ENCODE measurements at regions not wholly inside any gene's neighbourhood (a gene's known extent, or its start where the extent isn't known, plus 50 kb on each side); places are given as distances from the start of the nearest gene placed in this dataset.

DNA sequence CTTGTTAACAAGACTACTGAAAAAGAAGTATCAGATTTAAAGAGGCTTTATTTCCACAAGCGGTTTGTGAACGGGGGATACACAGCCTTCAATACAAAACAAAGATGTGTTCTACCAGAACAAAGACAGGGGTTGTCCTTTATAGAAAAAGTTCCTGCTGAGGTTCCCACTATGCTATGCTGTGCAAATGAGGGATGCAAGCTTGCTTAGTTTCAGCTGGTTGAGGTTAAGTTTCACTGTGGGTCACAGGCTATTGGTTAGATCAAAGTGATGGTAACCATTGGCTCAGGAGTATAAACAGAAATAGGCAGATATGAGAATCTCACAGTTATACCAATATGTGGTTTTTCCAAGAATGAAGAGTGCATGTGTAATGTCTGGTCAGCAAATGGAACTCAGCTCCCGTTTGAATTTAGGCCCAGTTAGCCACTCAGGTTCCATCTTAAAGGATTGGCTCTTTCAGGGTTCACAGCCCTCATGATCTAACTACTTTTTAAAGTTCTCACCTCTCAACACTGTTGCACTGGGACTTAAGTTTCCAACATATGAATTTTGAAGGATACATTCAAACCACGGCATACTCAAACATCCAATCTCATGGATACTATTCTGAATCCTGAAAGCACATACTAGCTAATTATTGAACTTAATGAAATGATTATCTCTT is 215.4 kb upstream of the DCN start:
- H3K4me3 Mint-ChIP-seq (ENCODE audit: unreplicated experiment), result no peak overlapping the region
- H3K36me3 ChIP-seq (ENCODE audit: control insufficient read depth, insufficient read depth, low read length), result no peaks in the 10 kb centered on the region
- TF ChIP-seq, protein P1, sequence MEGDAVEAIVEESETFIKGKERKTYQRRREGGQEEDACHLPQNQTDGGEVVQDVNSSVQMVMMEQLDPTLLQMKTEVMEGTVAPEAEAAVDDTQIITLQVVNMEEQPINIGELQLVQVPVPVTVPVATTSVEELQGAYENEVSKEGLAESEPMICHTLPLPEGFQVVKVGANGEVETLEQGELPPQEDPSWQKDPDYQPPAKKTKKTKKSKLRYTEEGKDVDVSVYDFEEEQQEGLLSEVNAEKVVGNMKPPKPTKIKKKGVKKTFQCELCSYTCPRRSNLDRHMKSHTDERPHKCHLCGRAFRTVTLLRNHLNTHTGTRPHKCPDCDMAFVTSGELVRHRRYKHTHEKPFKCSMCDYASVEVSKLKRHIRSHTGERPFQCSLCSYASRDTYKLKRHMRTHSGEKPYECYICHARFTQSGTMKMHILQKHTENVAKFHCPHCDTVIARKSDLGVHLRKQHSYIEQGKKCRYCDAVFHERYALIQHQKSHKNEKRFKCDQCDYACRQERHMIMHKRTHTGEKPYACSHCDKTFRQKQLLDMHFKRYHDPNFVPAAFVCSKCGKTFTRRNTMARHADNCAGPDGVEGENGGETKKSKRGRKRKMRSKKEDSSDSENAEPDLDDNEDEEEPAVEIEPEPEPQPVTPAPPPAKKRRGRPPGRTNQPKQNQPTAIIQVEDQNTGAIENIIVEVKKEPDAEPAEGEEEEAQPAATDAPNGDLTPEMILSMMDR (IDR thresholded peaks at IDR 0.05; ENCODE audit: insufficient read depth in 1 of 2, low read depth in 1 of 2, low read length in 1 of 2, severe bottlenecking in 1 of 2, unreplicated experiment in 1 of 2), result no peak
- BruUV-seq (replicated peaks), result no TSS peak
- H3K4me1 ChIP-seq, result 0 out of 2 replicates have a peak, but pooled peaks cover 4% of the 10 kb centered on the region
- H3K4me1 Mint-ChIP-seq (ENCODE audit: low read depth, unreplicated experiment), result no peaks in the 10 kb centered on the region
- DNase-seq, result no peak
- H3K27me3 Mint-ChIP-seq (ENCODE audit: insufficient read depth, unreplicated experiment), result no peaks in the 10 kb centered on the region
- ChIA-PET POLR2A (no interaction called here), CTCF (no interaction called here)
- no peak overlapping the region for H3K4me3 ChIP-seq (ENCODE audit: low read depth, low read length)
- 0 out of 2 replicates have a peak, but pooled peaks cover 3% of the 10 kb centered on the region for H3K9me3 ChIP-seq
- peaks cover 9% of the 10 kb centered on the region for H3K9me3 Mint-ChIP-seq (ENCODE audit: unreplicated experiment)
- intact Hi-C loops (cut with micrococcal nuclease; ENCODE audit: unreplicated experiment), result no loop called here
- H3K27me3 ChIP-seq (replicated peaks; ENCODE audit: control insufficient read depth, insufficient read depth, low read length), result no peaks in the 10 kb centered on the region
- no peak overlapping the region for H3K27ac Mint-ChIP-seq (ENCODE audit: unreplicated experiment)
- H3K36me3 Mint-ChIP-seq (ENCODE audit: insufficient read depth, unreplicated experiment), result no peaks in the 10 kb centered on the region

DNA sequence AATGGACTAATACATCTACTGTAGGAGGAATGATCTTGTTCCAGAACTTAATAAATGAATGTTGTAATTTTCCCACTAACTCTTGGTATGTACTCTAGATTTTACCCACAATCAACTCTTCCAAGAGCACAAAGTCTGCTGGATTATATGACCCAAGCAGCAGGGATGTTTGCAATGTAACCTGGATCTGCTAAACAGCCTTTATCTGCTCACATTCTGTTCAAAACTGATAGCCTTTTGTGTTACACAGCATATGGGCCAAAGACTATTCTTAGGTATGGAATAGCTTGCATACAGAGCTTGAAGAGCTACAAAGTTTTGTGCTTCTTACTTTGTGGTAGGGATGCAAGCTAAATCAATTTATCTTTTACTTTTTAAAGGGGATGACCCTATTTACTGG is 213.7 kb upstream of the DCN start:
- H3K36me3 Mint-ChIP-seq (ENCODE audit: insufficient read depth, unreplicated experiment), result no peaks in the 10 kb centered on the region
- Histone ChIP-seq H3K27me3 (replicated peaks; ENCODE audit: control insufficient read depth, insufficient read depth, low read length) (no peaks in the 10 kb centered on the region), H3K36me3 (ENCODE audit: control insufficient read depth, insufficient read depth, low read length) (no peaks in the 10 kb centered on the region), H3K9me3 (0 out of 2 replicates have a peak, but pooled peaks cover 3% of the 10 kb centered on the region), H3K4me3 (ENCODE audit: low read depth, low read length) (no peak overlapping the region), H3K4me1 (0 out of 2 replicates have a peak, but pooled peaks cover 4% of the 10 kb centered on the region)
- no TSS peak for BruUV-seq (replicated peaks)
- H3K4me3 Mint-ChIP-seq (ENCODE audit: unreplicated experiment), result no peak overlapping the region
- TF ChIP-seq, protein P1 (IDR thresholded peaks at IDR 0.05; ENCODE audit: insufficient read depth in 1 of 2, low read depth in 1 of 2, low read length in 1 of 2, severe bottlenecking in 1 of 2, unreplicated experiment in 1 of 2), result no peak
- ChIA-PET POLR2A (no interaction called here), CTCF (no interaction called here)
- no peaks in the 10 kb centered on the region for H3K4me1 Mint-ChIP-seq (ENCODE audit: low read depth, unreplicated experiment)
- H3K27ac Mint-ChIP-seq (ENCODE audit: unreplicated experiment), result no peak overlapping the region
- peaks cover 19% of the 10 kb centered on the region for H3K9me3 Mint-ChIP-seq (ENCODE audit: unreplicated experiment)
- intact Hi-C loops (cut with micrococcal nuclease; ENCODE audit: unreplicated experiment), result no loop called here
- DNase-seq, result no peak
- no peaks in the 10 kb centered on the region for H3K27me3 Mint-ChIP-seq (ENCODE audit: insufficient read depth, unreplicated experiment)

DNA sequence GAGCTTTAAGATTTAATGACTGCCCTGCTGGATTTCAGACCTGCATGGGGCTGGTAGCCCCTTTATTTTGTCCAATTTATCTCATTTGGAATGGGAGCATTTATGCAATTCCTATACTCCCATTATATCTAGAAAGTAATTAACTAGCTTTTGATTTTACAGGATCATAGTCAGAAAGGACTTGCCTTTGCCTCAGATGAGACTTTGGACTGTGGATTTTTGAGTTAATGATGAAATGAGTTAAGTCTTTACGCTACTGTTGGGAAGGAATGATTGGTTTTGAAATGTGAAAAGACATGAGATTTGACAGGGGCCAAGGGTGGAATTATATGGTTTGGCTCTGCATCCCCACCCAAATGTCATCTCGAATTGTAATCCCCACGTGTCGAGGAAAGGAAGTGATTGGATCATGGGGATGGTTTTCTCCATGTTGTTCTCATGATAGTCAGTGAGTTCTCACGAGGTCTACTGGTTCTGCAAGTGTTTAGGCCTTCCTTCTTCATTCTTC is 213.1 kb upstream of the DCN start:
- Mint-ChIP-seq H3K9me3 (ENCODE audit: unreplicated experiment) (peaks cover 19% of the 10 kb centered on the region), H3K27ac (ENCODE audit: unreplicated experiment) (no peak overlapping the region), H3K36me3 (ENCODE audit: insufficient read depth, unreplicated experiment) (no peaks in the 10 kb centered on the region), H3K4me1 (ENCODE audit: low read depth, unreplicated experiment) (no peaks in the 10 kb centered on the region), H3K27me3 (ENCODE audit: insufficient read depth, unreplicated experiment) (no peaks in the 10 kb centered on the region), H3K4me3 (ENCODE audit: unreplicated experiment) (no peak overlapping the region)
- BruUV-seq (replicated peaks), result no TSS peak
- H3K27me3 ChIP-seq (replicated peaks; ENCODE audit: control insufficient read depth, insufficient read depth, low read length), result no peaks in the 10 kb centered on the region
- H3K4me1 ChIP-seq, result 0 out of 2 replicates have a peak, but pooled peaks cover 4% of the 10 kb centered on the region
- POLR2A ChIA-PET, result no interaction called here
- H3K36me3 ChIP-seq (ENCODE audit: control insufficient read depth, insufficient read depth, low read length), result no peaks in the 10 kb centered on the region
- no peak overlapping the region for H3K4me3 ChIP-seq (ENCODE audit: low read depth, low read length)
- CTCF ChIA-PET, result no interaction called here
- H3K9me3 ChIP-seq, result 0 out of 2 replicates have a peak, but pooled peaks cover 3% of the 10 kb centered on the region
- no peak for DNase-seq
- TF ChIP-seq, protein P1 (IDR thresholded peaks at IDR 0.05; ENCODE audit: insufficient read depth in 1 of 2, low read depth in 1 of 2, low read length in 1 of 2, severe bottlenecking in 1 of 2, unreplicated experiment in 1 of 2), result no peak
- intact Hi-C loops (cut with micrococcal nuclease; ENCODE audit: unreplicated experiment), result no loop called here
